Spleen (tissue), 11 donors: ENCODE measurements at regions not wholly inside any gene's neighbourhood (a gene's known extent, or its start where the extent isn't known, plus 50 kb on each side); places are given as distances from the start of the nearest gene placed in this dataset.

Source experiments
- DNase-seq: peaks from one replicate; pipeline ENCODE4 v3.0.0-alpha.2; 2020
- H3K27ac ChIP-seq, 8 donors: fragments of 200-600 bp; sonication (generic) in 7 of 8; 1 replicate in 4 of 8; 2 replicates in 4 of 8; pipeline versions ENCODE4 v1.5.0 to v1.8.0; 2016 to 2021; ENCODE audit warnings: inconsistent platforms in 4 of 8, mild to moderate bottlenecking in 4 of 8, moderate library complexity in 1 of 8
- H3K27me3 ChIP-seq, 7 donors: fragments of 200-600 bp; sonication (generic) in 6 of 7; replicated peaks in 1 of 7; 1 replicate in 4 of 7; 2 replicates in 3 of 7; pipeline versions ENCODE4 v1.5.0 to v1.8.0; 2016 to 2021; ENCODE audit warnings: inconsistent platforms in 3 of 7, mild to moderate bottlenecking in 1 of 7
- H3K36me3 ChIP-seq, 6 donors: fragments of 200-600 bp; sonication (generic) in 5 of 6; 1 replicate in 4 of 6; 2 replicates in 2 of 6; pipeline versions ENCODE4 v1.5.0 to v1.8.0; 2016 to 2021; ENCODE audit warnings: inconsistent platforms in 2 of 6
- H3K4me1 ChIP-seq, 6 donors: fragments of 200-600 bp; sonication (generic) in 5 of 6; 1 replicate in 3 of 6; 2 replicates in 3 of 6; pipeline versions ENCODE4 v1.5.0 to v1.8.0; 2016 to 2021; ENCODE audit warnings: inconsistent platforms in 3 of 6
- H3K4me3 ChIP-seq, 8 donors: fragments of 200-600 bp; sonication (generic) in 7 of 8; 1 replicate in 4 of 8; 2 replicates in 4 of 8; pipeline versions ENCODE4 v1.5.0 to v1.8.0; 2016 to 2021; ENCODE audit warnings: inconsistent platforms in 4 of 8, mild to moderate bottlenecking in 4 of 8, moderate library complexity in 2 of 8
- H3K9me3 ChIP-seq, 8 donors: fragments of 200-600 bp; sonication (generic) in 7 of 8; 1 replicate in 4 of 8; 2 replicates in 4 of 8; pipeline versions ENCODE4 v1.5.0 to v1.8.0; 2016 to 2021; ENCODE audit warnings: inconsistent platforms in 4 of 8
- POLR2A ChIP-seq, 3 donors: fragments of 450-650 bp; IDR thresholded peaks; one replicate each; pipeline ENCODE4 v1.5.1; 2017; ENCODE audit warnings: antibody characterized with exemption in 3 of 3, mild to moderate bottlenecking in 1 of 3
- POLR2AphosphoS5 ChIP-seq, 3 donors: sonication (generic); formaldehyde crosslinking; IDR thresholded peaks; one replicate each; pipeline ENCODE4 v1.5.1; 2017; ENCODE audit warnings: antibody characterized with exemption in 3 of 3
- WGBS, 5 donors: extraction: QIAGEN DNeasy Blood & Tissue Kit in 3 of 5; methylation state at CpG; one replicate each; pipeline versions ENCODE4 v1.1.5 to v1.1.7; 2013 to 2018; 5-methylcytosine and 5-hydroxymethylcytosine counted together
- intact Hi-C: fragments of 100-400 bp; cut with DNase I; formaldehyde crosslinking; loops from one replicate; pipeline ENCODE4 v1.15.0; 2023; ENCODE audit warnings: low total_unique reads
- TF ChIP-seq, protein P1 (sequence below), 11 experiments: fragments of 200-600 bp in 7 of 11; fragments of 450-650 bp in 4 of 11; sonication (generic) in 4 of 11; IDR thresholded peaks in 8 of 11; conservative IDR thresholded peaks in 3 of 11; 1 replicate in 7 of 11; 2 replicates in 4 of 11; pipeline versions ENCODE4 v1.4.0 to v1.8.0; 2016 to 2021; ENCODE audit warnings: antibody characterized with exemption in 11 of 11, inconsistent platforms in 4 of 11, mild to moderate bottlenecking in 1 of 11
- donor health status: healthy with polysubstance abuse.
- donor health status: DM: no; HTN: no; CAD: no; lungs with moderate emphysema.
- donor health status: DM: no; HTN: no; CAD: no.
- donor health status: Bipolar disorder and iron deficiency.
- donor health status: healthy.
- donor health status: DM: no; HTN: no; CAD: no.
- donor health status: DM: yes; HTN: yes; CAD: no.

DNA sequence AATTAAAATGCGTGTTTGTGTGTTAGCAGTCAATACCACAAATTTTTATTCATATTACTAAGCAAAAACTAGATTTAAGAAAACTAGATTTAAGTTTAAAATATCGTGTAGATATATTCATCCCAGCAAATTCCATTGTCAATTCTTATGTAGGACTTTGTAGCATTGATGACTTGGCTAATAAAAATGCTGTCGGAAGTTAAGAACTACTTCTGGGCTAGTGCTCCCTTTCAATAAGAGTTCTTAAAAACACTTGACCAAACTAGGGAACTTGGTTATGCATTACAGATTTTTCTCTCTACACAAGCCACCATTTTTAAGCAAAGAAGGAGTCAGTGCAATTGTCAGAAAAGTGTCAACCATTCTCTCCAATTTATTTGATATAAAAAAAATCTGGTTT lies 68.7 kb upstream of the RAD23B start:
- 91 to 96% (median 95%) methylated on average over 3 of the region's 3 CpGs for WGBS, 5 donors
- Histone ChIP-seq H3K4me3 (no peak overlapping the region), H3K9me3 (no peaks in the 10 kb centered on the region), H3K27ac (no peak overlapping the region), H3K4me1 (peaks cover 0 to 19% (median 2%) of the 10 kb centered on the region in 6 donors), H3K36me3 (no peaks in the 10 kb centered on the region), H3K27me3 (no peaks in the 10 kb centered on the region)
- DNase-seq: no peak
- intact Hi-C loops: no loop called here
- TF ChIP-seq POLR2AphosphoS5 (IDR thresholded peaks at IDR 0.05) (no peak), POLR2A (IDR thresholded peaks at IDR 0.05) (no peak)
- TF ChIP-seq, protein P1, sequence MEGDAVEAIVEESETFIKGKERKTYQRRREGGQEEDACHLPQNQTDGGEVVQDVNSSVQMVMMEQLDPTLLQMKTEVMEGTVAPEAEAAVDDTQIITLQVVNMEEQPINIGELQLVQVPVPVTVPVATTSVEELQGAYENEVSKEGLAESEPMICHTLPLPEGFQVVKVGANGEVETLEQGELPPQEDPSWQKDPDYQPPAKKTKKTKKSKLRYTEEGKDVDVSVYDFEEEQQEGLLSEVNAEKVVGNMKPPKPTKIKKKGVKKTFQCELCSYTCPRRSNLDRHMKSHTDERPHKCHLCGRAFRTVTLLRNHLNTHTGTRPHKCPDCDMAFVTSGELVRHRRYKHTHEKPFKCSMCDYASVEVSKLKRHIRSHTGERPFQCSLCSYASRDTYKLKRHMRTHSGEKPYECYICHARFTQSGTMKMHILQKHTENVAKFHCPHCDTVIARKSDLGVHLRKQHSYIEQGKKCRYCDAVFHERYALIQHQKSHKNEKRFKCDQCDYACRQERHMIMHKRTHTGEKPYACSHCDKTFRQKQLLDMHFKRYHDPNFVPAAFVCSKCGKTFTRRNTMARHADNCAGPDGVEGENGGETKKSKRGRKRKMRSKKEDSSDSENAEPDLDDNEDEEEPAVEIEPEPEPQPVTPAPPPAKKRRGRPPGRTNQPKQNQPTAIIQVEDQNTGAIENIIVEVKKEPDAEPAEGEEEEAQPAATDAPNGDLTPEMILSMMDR (IDR thresholded peaks at IDR 0.05 in 8 of 11, conservative IDR thresholded peaks at IDR 0.05 in 3 of 11): no peak

DNA sequence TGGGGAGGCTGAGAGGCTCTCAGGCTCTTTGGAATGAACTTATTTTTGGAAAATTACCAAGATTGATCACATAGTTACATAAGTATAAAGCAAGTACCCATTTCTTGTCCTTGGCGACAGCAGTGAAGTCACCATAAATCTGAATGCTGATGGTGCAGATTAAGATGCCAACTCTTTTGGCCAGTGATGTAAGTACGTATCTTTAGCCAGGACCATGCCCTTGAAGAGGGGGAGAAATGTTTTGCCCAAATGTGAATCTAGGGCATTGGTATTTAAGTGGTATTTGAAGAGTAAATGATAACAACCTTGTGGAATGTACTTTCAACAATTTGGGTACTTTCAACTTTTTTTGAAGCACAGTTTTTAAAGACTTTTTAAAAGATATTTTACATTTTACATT lies 68.2 kb upstream of the RAD23B start:
- Histone ChIP-seq H3K27ac (no peak overlapping the region), H3K36me3 (no peaks in the 10 kb centered on the region), H3K4me1 (peaks cover 0 to 19% (median 2%) of the 10 kb centered on the region in 6 donors), H3K9me3 (no peaks in the 10 kb centered on the region), H3K4me3 (no peak overlapping the region), H3K27me3 (no peaks in the 10 kb centered on the region)
- WGBS, 5 donors: 80 to 93% (median 86%) methylated on average over 2 of the region's 2 CpGs
- DNase-seq: no peak
- intact Hi-C loops: no loop called here
- TF ChIP-seq POLR2A (IDR thresholded peaks at IDR 0.05): no peak
- TF ChIP-seq, protein P1 (IDR thresholded peaks at IDR 0.05 in 8 of 11, conservative IDR thresholded peaks at IDR 0.05 in 3 of 11): no peak
- no peak for TF ChIP-seq POLR2AphosphoS5 (IDR thresholded peaks at IDR 0.05)

DNA sequence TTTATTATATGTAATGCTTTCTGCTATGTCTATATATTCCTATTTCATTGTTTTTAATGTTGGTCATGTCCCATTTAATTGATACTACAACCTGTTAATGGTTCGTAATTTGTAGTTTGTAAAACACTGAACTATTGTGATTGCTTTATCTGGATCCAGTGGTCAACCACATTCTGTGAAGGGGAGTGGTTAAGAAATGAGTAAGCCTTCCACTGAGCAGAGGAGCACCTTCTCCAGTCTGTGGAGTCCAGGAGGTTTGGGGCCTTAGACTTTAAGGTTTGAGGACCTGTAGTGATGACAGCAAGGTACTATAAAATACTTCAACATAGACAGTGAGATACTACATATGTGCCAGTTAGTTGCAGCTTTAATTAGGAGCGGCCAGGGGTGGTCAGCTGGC lies 67.7 kb upstream of the RAD23B start:
- intact Hi-C loops: no loop called here
- Histone ChIP-seq H3K27me3 (no peaks in the 10 kb centered on the region), H3K36me3 (no peaks in the 10 kb centered on the region), H3K4me3 (no peak overlapping the region), H3K27ac (no peak overlapping the region), H3K9me3 (no peaks in the 10 kb centered on the region), H3K4me1 (peaks cover 0 to 19% (median 2%) of the 10 kb centered on the region in 6 donors)
- DNase-seq: no peak
- 75 to 90% (median 86%) methylated on average over 2 of the region's 2 CpGs for WGBS, 5 donors
- TF ChIP-seq, protein P1 (IDR thresholded peaks at IDR 0.05 in 8 of 11, conservative IDR thresholded peaks at IDR 0.05 in 3 of 11): no peak
- TF ChIP-seq POLR2AphosphoS5 (IDR thresholded peaks at IDR 0.05): no peak
- no peak for TF ChIP-seq POLR2A (IDR thresholded peaks at IDR 0.05)

DNA sequence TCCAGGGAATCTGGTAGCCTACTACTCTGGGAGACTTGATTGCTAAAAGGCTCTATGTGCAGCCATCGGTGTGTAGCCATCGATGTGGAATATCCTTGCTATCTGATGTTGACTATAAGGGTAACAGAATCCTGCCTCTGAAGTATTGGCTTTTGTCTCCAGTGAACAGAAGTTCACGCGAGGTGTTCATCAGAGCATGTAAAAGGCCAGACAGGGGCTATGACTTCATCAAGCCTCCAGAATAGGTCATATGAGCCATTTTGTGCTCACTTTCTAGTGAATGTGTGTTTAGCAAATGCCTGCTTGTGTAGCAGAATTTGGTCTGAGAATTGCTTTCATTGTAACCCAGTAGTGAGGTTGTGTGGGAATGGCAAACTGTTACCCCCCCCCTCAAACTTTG lies 66.8 kb upstream of the RAD23B start:
- WGBS, 5 donors: 93 to 99% (median 97%) methylated on average over 4 of the region's 4 CpGs
- Histone ChIP-seq H3K4me1 (peaks cover 0 to 19% (median 2%) of the 10 kb centered on the region in 6 donors), H3K9me3 (no peaks in the 10 kb centered on the region), H3K27ac (no peak overlapping the region), H3K4me3 (no peak overlapping the region), H3K36me3 (no peaks in the 10 kb centered on the region), H3K27me3 (no peaks in the 10 kb centered on the region)
- no peak for TF ChIP-seq POLR2A (IDR thresholded peaks at IDR 0.05)
- TF ChIP-seq POLR2AphosphoS5 (IDR thresholded peaks at IDR 0.05): no peak
- TF ChIP-seq, protein P1 (IDR thresholded peaks at IDR 0.05 in 8 of 11, conservative IDR thresholded peaks at IDR 0.05 in 3 of 11): no peak
- no peak for DNase-seq
- intact Hi-C loops: no loop called here
